NCI-H2227 (cell line): ENCODE measurements at regions not wholly inside any gene's neighbourhood (a gene's known extent, or its start where the extent isn't known, plus 50 kb on each side); places are given as distances from the start of the nearest gene placed in this dataset.

ENCODE experiments used
- DNase-seq: peaks from one replicate; lab custom pipeline; 2025; ENCODE audit not compliant: unreplicated experiment; lab: John Stamatoyannopoulos, UW

GRCh38 chr1:88186911-88187310, 497.2 kb upstream of the PKN2 start:
- no peak for DNase-seq

- no peak for DNase-seq
These were observed 496.0 kb upstream of the PKN2 start for GRCh38 chr1:88188038-88188437.

DNA sequence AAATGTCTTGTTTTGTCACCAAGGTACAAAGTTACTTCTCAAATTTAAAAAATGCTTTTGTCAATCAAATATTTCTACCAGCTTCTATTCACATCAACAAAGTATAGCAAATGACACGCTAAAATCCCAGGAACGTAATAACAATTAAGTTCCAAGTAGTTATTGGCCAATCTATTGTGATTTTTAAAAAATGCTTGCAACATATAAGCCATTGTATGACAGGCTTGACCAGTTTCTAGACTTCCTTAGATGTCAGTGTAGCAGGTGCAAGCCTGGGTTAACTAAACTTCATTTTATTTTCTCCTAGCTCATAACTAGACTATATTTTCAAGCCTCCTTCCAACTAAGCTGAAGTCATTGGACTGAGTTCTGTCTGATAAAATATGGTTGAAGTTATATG, 494.5 kb upstream of the PKN2 start:
- no peak for DNase-seq

DNA sequence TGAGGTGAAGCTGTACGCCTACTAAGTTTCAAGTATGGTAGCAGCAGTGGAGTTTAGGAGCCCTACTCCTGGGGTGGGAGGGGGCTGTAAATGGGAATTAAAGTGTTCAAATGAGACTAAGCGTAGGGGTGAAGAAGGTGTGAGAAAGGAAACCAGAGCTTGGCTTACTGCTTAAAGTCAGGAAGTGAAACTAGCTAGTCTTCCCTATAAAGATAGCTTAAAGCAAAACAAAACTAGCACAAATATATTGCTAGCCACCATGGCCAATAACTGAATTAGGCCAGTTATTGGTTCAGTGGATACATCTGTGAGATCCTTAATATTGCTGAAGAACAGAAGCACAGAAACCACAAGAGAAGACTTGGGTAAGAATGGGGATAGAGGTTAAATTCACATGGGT, 492.2 kb upstream of the PKN2 start:
- no peak for DNase-seq

GRCh38 chr1:88194542-88194941, 489.5 kb upstream of the PKN2 start:
- no peak for DNase-seq

- DNase-seq: no peak
These were observed 483.5 kb upstream of the PKN2 start for GRCh38 chr1:88200545-88200944.

DNA sequence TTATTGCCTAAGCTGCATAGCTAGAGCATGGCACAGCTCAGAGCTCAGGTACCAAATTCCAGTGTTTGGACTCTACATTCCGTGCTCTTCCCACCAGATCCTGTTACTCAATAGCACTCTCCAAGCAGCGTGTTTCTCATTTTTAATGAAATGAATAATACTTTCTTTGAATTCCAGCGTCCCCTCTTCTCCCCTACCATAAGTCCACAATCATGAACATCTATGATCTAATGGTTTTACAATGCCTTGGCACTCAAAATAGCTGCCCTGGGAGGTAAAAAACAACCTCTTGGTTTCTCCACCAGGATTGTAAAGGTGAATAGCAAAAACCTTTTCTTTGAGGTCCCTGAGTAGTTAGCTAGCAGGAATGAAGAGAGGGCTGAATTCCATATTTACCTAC, 480.0 kb upstream of the PKN2 start:
- no peak for DNase-seq

GRCh38 chr1:88204612-88205167, 479.4 kb upstream of the PKN2 start:
- no peak for DNase-seq

GRCh38 chr1:88208389-88208788, 475.7 kb upstream of the PKN2 start:
- no peak for DNase-seq

DNA sequence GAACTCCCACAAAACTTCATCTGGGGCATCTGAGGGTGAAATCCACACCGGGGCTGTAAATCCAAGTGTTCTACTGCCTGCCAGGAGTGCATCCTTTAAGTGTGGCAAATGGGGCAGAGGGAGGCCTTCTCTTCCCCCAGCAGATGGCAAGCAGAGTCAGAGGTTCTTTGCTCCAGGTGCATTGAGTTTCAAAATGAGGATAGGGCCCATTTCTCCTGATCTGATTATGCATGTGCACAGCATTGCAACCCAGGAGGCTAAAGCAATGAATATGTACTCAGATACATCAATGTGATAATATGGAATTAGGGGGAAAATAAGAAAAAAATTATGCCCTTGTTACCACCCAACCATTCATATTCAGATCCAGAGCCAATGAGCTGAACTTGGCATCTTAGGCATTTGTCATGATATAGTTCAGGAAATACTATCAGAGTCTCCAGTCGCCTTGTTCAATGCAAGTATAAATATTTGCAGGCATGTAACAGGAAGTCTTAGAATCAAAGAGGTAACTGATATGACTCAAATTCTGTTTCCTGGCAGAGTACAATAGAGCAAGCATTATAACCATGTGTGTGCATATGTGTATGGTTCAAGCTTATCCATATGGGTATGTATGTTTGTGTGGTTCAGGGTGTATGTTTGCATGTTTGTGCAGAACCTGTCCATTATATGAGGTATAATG, 473.8 kb upstream of the PKN2 start:
- DNase-seq: no peak

GRCh38 chr1:88216441-88216840, 467.6 kb upstream of the PKN2 start:
- no peak for DNase-seq

GRCh38 chr1:88217386-88217785, 466.7 kb upstream of the PKN2 start:
- DNase-seq: no peak

DNA sequence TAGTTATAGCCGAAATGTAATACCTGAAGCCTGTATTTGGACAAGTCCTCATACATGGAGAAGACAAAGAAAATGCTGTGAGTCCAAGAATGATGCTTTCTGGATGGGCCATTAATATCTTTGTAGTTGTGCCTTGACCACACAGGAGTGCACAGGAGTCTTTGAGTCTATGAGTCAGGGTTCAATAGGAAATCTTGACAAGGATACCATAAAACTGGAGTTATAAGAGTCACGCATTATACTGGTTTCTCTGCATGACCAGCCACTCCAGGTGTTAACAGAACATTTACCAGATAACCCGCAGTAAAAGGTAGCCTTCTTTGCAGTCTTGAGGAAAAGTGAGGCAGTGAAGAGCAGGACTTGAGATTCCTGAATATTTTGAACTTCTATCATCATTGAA, 464.6 kb upstream of the PKN2 start:
- no peak for DNase-seq

DNA sequence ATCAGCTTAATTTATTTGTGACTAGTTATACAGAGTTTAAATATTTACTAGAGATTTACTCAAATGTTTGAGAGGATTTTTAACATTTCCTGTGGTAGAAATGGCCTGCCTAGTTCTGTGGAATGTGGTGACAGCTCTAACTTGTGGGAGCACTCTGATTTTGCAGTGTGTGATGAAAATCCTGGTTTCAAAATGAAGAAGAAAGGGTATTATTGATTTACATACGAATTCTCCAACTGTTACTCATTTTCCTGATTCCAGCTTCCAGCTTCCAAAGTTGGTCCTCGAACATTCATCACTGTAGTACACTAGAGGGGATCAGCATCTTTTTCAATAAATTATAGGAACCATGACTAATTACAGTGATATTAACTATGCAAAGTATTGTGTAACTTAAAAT, 462.7 kb upstream of the PKN2 start:
- no peak for DNase-seq

- no peak for DNase-seq
These were observed 459.2 kb upstream of the PKN2 start for GRCh38 chr1:88224906-88225305.

- DNase-seq: no peak
These were observed 456.0 kb upstream of the PKN2 start for GRCh38 chr1:88228114-88228513.

DNA sequence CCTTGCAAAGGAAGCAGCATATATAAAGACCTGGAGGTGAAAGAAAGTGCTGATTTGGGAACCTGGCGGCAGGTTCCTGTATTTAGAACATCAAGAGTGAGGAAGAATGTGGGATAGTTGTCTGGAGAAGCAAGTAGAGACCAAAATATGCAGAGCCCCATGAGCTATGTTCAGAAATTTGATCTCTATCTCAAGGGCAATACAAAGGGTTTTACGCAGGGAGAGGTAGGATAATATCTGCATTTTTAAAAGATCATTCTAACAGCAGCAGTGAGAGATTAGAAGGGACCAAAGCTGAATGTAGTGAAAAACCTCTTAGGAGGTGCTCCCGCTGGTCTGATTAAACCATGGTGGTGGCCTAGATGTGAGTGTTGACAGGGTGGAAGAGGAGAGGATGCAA, 453.9 kb upstream of the PKN2 start:
- no peak for DNase-seq

DNA sequence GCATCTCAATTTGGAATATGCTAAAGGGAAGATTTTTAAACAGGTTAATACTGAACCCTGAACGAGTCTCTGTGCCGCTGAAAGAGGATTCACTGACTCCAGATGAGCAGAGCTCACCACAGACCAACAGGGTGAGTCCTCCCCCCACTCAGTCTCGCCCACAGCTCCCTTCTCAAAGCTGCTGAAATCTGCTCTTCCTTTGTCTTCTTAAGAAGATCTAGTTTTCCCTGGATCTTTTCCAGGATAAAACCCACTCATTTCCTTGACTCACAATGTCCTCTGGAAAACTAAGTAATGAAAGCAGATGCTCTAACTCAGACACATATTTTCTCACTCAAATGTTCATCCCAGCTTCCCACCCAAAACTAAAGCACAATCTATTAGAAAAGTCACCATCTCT, 447.0 kb upstream of the PKN2 start:
- DNase-seq: no peak

GRCh38 chr1:88239205-88239604, 444.9 kb upstream of the PKN2 start:
- no peak for DNase-seq

DNA sequence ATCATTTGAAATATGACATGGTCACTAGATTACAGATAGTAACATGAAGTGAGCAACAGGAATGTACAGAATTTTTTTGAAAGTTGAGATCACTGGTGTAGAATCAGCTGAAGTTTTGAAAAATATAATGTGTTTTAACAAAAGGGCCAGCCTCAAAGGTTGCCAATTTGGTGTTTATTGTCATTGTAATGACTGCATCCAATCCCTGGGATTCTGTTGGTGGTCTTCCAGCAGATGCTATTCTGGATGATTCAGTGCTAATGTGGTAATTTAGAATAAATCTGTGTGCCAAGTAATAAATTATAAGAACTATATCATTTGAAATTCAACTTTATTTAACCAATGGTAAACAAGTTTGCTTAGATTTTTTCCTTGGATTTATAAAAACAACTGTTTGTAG, 436.4 kb upstream of the PKN2 start:
- DNase-seq: no peak

- no peak for DNase-seq
These were observed 433.2 kb upstream of the PKN2 start for GRCh38 chr1:88250915-88251314.

DNA sequence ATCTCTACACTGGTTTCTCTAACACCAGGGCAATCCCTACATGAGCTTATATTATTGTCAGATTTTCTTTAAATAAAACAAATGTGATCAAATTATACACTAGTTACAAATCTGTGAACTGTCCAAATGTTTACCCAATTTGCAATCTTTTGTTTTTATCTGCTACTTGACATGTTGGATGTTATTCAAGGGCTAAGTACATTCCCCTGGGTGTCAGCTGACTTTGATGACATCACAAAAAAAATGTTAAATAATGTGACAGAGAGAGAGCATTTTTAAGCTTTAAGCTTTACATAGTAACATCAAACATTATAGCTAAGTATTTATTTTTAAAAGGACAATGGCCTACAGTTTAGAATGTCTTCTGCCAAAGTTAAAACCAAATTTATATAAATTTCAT, 431.3 kb upstream of the PKN2 start:
- no peak for DNase-seq

DNA sequence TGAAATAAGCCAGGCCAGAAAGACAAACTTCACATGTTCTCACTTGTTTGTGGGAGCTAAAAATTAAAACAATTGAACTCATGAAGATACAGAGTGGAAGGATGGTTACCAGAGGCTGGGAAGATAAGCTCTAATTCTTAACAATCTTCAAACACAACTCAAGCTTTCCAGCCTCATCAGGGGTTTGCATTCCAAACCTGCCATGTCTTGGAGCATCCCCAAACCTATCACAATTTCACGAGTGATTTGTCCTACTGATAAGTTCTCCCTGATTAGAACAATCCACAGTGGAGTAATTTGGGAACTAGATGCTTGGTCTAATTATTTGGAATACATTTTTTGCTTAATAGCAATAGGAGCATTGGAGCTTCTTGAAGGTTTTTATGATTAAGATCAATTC, 418.5 kb upstream of the PKN2 start:
- DNase-seq: no peak
